ENCODE measurements at regions not wholly inside any gene's neighbourhood (a gene's known extent, or its start where the extent isn't known, plus 50 kb on each side); places are given as distances from the start of the nearest gene placed in this dataset.
A peak's percentile ranks its signal among the peaks of the same experiment; 100 is the strongest.
"Not testable (repeated sequence)": the region's sequence is repeated elsewhere in the genome, so short reads cannot be mapped to it uniquely, and the experiment has no call there.

- no peaks in the 10 kb centered on the region for H3K4me1 Mint-ChIP-seq
- no peaks in the 10 kb centered on the region for H3K9me3 Mint-ChIP-seq
- no peak overlapping the region for H3K27ac Mint-ChIP-seq
- H3K27me3 Mint-ChIP-seq = no peaks in the 10 kb centered on the region
- H3K4me3 Mint-ChIP-seq = peak overlapping the region; percentile 17
- peaks cover 1% of the 10 kb centered on the region for H3K36me3 Mint-ChIP-seq
These were observed 51.1 kb upstream of the PPP2R3B start for GRCh38 chrX:437661-438390.

GRCh38 chrX:439241-439640, 52.5 kb upstream of the PPP2R3B start:
- Mint-ChIP-seq H3K9me3 (no peaks in the 10 kb centered on the region), H3K4me3 (no peak overlapping the region), H3K4me1 (no peaks in the 10 kb centered on the region), H3K36me3 (peaks cover 1% of the 10 kb centered on the region), H3K27ac (no peak overlapping the region), H3K27me3 (no peaks in the 10 kb centered on the region)

- no peaks in the 10 kb centered on the region for H3K27me3 Mint-ChIP-seq
- H3K27ac Mint-ChIP-seq = no peak overlapping the region
- H3K9me3 Mint-ChIP-seq = no peaks in the 10 kb centered on the region
- no peaks in the 10 kb centered on the region for H3K4me1 Mint-ChIP-seq
- no peak overlapping the region for H3K4me3 Mint-ChIP-seq
- H3K36me3 Mint-ChIP-seq = peaks cover 1% of the 10 kb centered on the region
These were observed 53.0 kb upstream of the PPP2R3B start for GRCh38 chrX:439719-440118.

- Mint-ChIP-seq H3K4me3 (no peak overlapping the region), H3K27me3 (no peaks in the 10 kb centered on the region), H3K4me1 (no peaks in the 10 kb centered on the region), H3K27ac (no peak overlapping the region), H3K9me3 (no peaks in the 10 kb centered on the region), H3K36me3 (peaks cover 4% of the 10 kb centered on the region)
These were observed 53.9 kb upstream of the PPP2R3B start for GRCh38 chrX:440636-441035.

GRCh38 chrX:443536-444210, 57.0 kb upstream of the PPP2R3B start:
- Mint-ChIP-seq H3K27me3 (no peaks in the 10 kb centered on the region), H3K4me1 (no peaks in the 10 kb centered on the region), H3K4me3 (no peak overlapping the region), H3K9me3 (no peaks in the 10 kb centered on the region), H3K27ac (no peak overlapping the region), H3K36me3 (peaks cover 3% of the 10 kb centered on the region)

GRCh38 chrX:444305-444704, 57.6 kb upstream of the PPP2R3B start:
- Mint-ChIP-seq H3K27ac (no peak overlapping the region), H3K9me3 (no peaks in the 10 kb centered on the region), H3K4me1 (no peaks in the 10 kb centered on the region), H3K4me3 (no peak overlapping the region), H3K27me3 (no peaks in the 10 kb centered on the region), H3K36me3 (peaks cover 3% of the 10 kb centered on the region)

- no peak overlapping the region for H3K4me3 Mint-ChIP-seq
- no peak overlapping the region for H3K27ac Mint-ChIP-seq
- H3K36me3 Mint-ChIP-seq = peaks cover 3% of the 10 kb centered on the region
These were observed 59.0 kb upstream of the PPP2R3B start for GRCh38 chrX:445727-446126.

GRCh38 chrX:446245-446644, 59.5 kb upstream of the PPP2R3B start:
- H3K27me3 Mint-ChIP-seq = no peaks in the 10 kb centered on the region
- no peaks in the 10 kb centered on the region for H3K9me3 Mint-ChIP-seq
- no peak overlapping the region for H3K27ac Mint-ChIP-seq
- no peaks in the 10 kb centered on the region for H3K4me1 Mint-ChIP-seq
- H3K4me3 Mint-ChIP-seq = no peak overlapping the region
- peaks cover 3% of the 10 kb centered on the region for H3K36me3 Mint-ChIP-seq

More at GRCh38 chrX:445727-446126, 59.0 kb upstream of the PPP2R3B start:
- Mint-ChIP-seq H3K4me1 (no peaks in the 10 kb centered on the region), H3K9me3 (no peaks in the 10 kb centered on the region), H3K27me3 (no peaks in the 10 kb centered on the region)

GRCh38 chrX:447052-447451, 60.3 kb upstream of the PPP2R3B start:
- Mint-ChIP-seq H3K9me3 (no peaks in the 10 kb centered on the region), H3K27ac (no peak overlapping the region), H3K4me3 (no peak overlapping the region), H3K36me3 (peaks cover 3% of the 10 kb centered on the region), H3K27me3 (no peaks in the 10 kb centered on the region), H3K4me1 (no peaks in the 10 kb centered on the region)

GRCh38 chrX:451750-452149, 65.0 kb upstream of the PPP2R3B start:
- H3K4me1 Mint-ChIP-seq, H3K9me3 Mint-ChIP-seq, H3K36me3 Mint-ChIP-seq: not testable (repeated sequence)

GRCh38 chrX:452598-452997, 65.9 kb upstream of the PPP2R3B start:
- Mint-ChIP-seq H3K27ac (no peak overlapping the region), H3K36me3 (no peaks in the 10 kb centered on the region), H3K27me3 (peaks cover 13% of the 10 kb centered on the region), H3K9me3 (no peaks in the 10 kb centered on the region), H3K4me3 (no peak overlapping the region), H3K4me1 (no peaks in the 10 kb centered on the region)

More at GRCh38 chrX:451750-452149, 65.0 kb upstream of the PPP2R3B start:
- not testable (repeated sequence) for H3K27me3 Mint-ChIP-seq, H3K4me3 Mint-ChIP-seq, H3K27ac Mint-ChIP-seq

GRCh38 chrX:454514-454913, 67.8 kb upstream of the PPP2R3B start:
- H3K27ac Mint-ChIP-seq, H3K36me3 Mint-ChIP-seq, H3K4me3 Mint-ChIP-seq, H3K4me1 Mint-ChIP-seq, H3K9me3 Mint-ChIP-seq: not testable (repeated sequence)
- H3K27me3 Mint-ChIP-seq = peaks cover 13% of the 10 kb centered on the region

GRCh38 chrX:455199-455598, 68.5 kb upstream of the PPP2R3B start:
- Mint-ChIP-seq H3K4me1 (no peaks in the 10 kb centered on the region), H3K9me3 (no peaks in the 10 kb centered on the region), H3K27ac (no peak overlapping the region)

GRCh38 chrX:455673-456072, 69.0 kb upstream of the PPP2R3B start:
- Mint-ChIP-seq H3K4me3 (no peak overlapping the region), H3K27me3 (peaks cover 13% of the 10 kb centered on the region), H3K27ac (no peak overlapping the region), H3K4me1 (no peaks in the 10 kb centered on the region), H3K36me3 (no peaks in the 10 kb centered on the region), H3K9me3 (no peaks in the 10 kb centered on the region)

More at GRCh38 chrX:455199-455598, 68.5 kb upstream of the PPP2R3B start:
- peaks cover 13% of the 10 kb centered on the region for H3K27me3 Mint-ChIP-seq
- no peak overlapping the region for H3K4me3 Mint-ChIP-seq
- no peaks in the 10 kb centered on the region for H3K36me3 Mint-ChIP-seq

GRCh38 chrX:456146-456545, 69.4 kb upstream of the PPP2R3B start:
- Mint-ChIP-seq H3K36me3 (no peaks in the 10 kb centered on the region), H3K4me1 (no peaks in the 10 kb centered on the region), H3K27ac (no peak overlapping the region), H3K27me3 (peaks cover 13% of the 10 kb centered on the region), H3K9me3 (no peaks in the 10 kb centered on the region), H3K4me3 (no peak overlapping the region)

- H3K36me3 Mint-ChIP-seq = no peaks in the 10 kb centered on the region
These were observed 70.0 kb upstream of the PPP2R3B start for GRCh38 chrX:456551-457291.

More at GRCh38 chrX:456551-457291, 70.0 kb upstream of the PPP2R3B start:
- Mint-ChIP-seq H3K27me3 (peaks cover 13% of the 10 kb centered on the region), H3K9me3 (peaks cover 6% of the 10 kb centered on the region), H3K27ac (no peak overlapping the region), H3K4me3 (no peak overlapping the region), H3K4me1 (no peaks in the 10 kb centered on the region)

Measured in activated naive CD4-positive, alpha-beta T cell treated with anti-CD3 and anti-CD28 coated beads, Interleukin-2, amount 50 U/mL, for 24 hours (primary cell).